Osteoblast (primary cell): ENCODE measurements at regions not wholly inside any gene's neighbourhood (a gene's known extent, or its start where the extent isn't known, plus 50 kb on each side); places are given as distances from the start of the nearest gene placed in this dataset.

Experiments
- DNase-seq: peaks from one replicate; pipeline ENCODE4 v3.0.0; 2011; ENCODE audit warnings: low spot score, mixed read lengths; ENCODE audit not compliant: insufficient read length; ENCODE audit errors: missing footprints
- H2AFZ ChIP-seq: 2 replicates; pipeline ENCODE4 v1.6.0; 2011; ENCODE audit warnings: mild to moderate bottlenecking, low read length
- H3K27ac ChIP-seq: 2 replicates; pipeline ENCODE4 v1.5.1; 2011; ENCODE audit warnings: mild to moderate bottlenecking, low read depth, low read length, moderate library complexity
- H3K27me3 ChIP-seq: 2 replicates; pipeline ENCODE4 v1.6.0; 2012; ENCODE audit warnings: mild to moderate bottlenecking, control low read depth, inconsistent platforms, low read length, moderate library complexity; ENCODE audit not compliant: insufficient read depth
- H3K36me3 ChIP-seq: 2 replicates; pipeline ENCODE4 v1.5.1; 2011; ENCODE audit warnings: mild to moderate bottlenecking, low read length, control low read depth, moderate library complexity; ENCODE audit not compliant: insufficient read depth
- H3K4me1 ChIP-seq: 2 replicates; pipeline ENCODE4 v1.5.1; 2011; ENCODE audit warnings: mild to moderate bottlenecking, low read length, control low read depth, moderate library complexity; ENCODE audit not compliant: insufficient read depth
- H3K4me2 ChIP-seq: 2 replicates; pipeline ENCODE4 v1.6.0; 2011; ENCODE audit warnings: mild to moderate bottlenecking, low read length; ENCODE audit not compliant: insufficient read depth
- H3K4me3 ChIP-seq: fragments of 200-600 bp; sonication (generic); 3 replicates; pipeline ENCODE4 v1.5.1; 2012; ENCODE audit warnings: mild to moderate bottlenecking, low read length, inconsistent platforms; ENCODE audit not compliant: insufficient read depth
- H3K79me2 ChIP-seq: 2 replicates; pipeline ENCODE4 v1.6.0; 2012; ENCODE audit warnings: mild to moderate bottlenecking, low read length, control low read depth, inconsistent platforms; ENCODE audit not compliant: insufficient read depth
- H3K9me3 ChIP-seq: 2 replicates; pipeline ENCODE4 v1.5.1; 2011; ENCODE audit warnings: low read depth, low read length, control low read depth
- H4K20me1 ChIP-seq: 2 replicates; pipeline ENCODE4 v1.6.0; 2012; ENCODE audit warnings: mild to moderate bottlenecking, low read length, control low read depth; ENCODE audit not compliant: insufficient read depth
- CTCF ChIP-seq: IDR thresholded peaks from 2 replicates; pipeline ENCODE4 v1.5.1; 2011; ENCODE audit warnings: mild to moderate bottlenecking, low read depth, low read length, moderate library complexity; ENCODE audit errors: extremely low read depth

GRCh38 chr12:29883941-29884554 lies 100.3 kb upstream of the TMTC1 start:
- H3K4me3 ChIP-seq = no peak overlapping the region
- H3K27ac ChIP-seq = no peak overlapping the region
- H3K9me3 ChIP-seq = no peaks in the 10 kb centered on the region
- no peak overlapping the region for H3K4me2 ChIP-seq
- no peak for DNase-seq
- H2AFZ ChIP-seq = no peak overlapping the region
- no peaks in the 10 kb centered on the region for H3K79me2 ChIP-seq
- H3K4me1 ChIP-seq = no peaks in the 10 kb centered on the region
- no peak for TF ChIP-seq CTCF
- H3K27me3 ChIP-seq = no peaks in the 10 kb centered on the region
- H3K36me3 ChIP-seq = no peaks in the 10 kb centered on the region
- H4K20me1 ChIP-seq = no peaks in the 10 kb centered on the region

- Histone ChIP-seq H4K20me1 (no peaks in the 10 kb centered on the region), H3K27ac (no peak overlapping the region), H3K27me3 (no peaks in the 10 kb centered on the region), H3K9me3 (no peaks in the 10 kb centered on the region), H3K4me3 (no peak overlapping the region), H3K4me2 (no peak overlapping the region), H3K79me2 (no peaks in the 10 kb centered on the region), H3K4me1 (no peaks in the 10 kb centered on the region), H3K36me3 (no peaks in the 10 kb centered on the region), H2AFZ (no peak overlapping the region)
- no peak for DNase-seq
- no peak for TF ChIP-seq CTCF
Observed at GRCh38 chr12:29883525-29883924, 99.8 kb upstream of the TMTC1 start.

- DNase-seq = no peak
- Histone ChIP-seq H3K4me2 (no peak overlapping the region), H3K27me3 (no peaks in the 10 kb centered on the region), H3K27ac (no peak overlapping the region), H2AFZ (no peak overlapping the region), H3K79me2 (no peaks in the 10 kb centered on the region), H4K20me1 (no peaks in the 10 kb centered on the region), H3K4me1 (no peaks in the 10 kb centered on the region), H3K4me3 (no peak overlapping the region), H3K36me3 (no peaks in the 10 kb centered on the region), H3K9me3 (no peaks in the 10 kb centered on the region)
- no peak for TF ChIP-seq CTCF
Observed at GRCh38 chr12:29882846-29883245, 99.1 kb upstream of the TMTC1 start.

GRCh38 chr12:29880987-29881386 lies 97.2 kb upstream of the TMTC1 start:
- Histone ChIP-seq H3K4me2 (no peak overlapping the region), H3K36me3 (no peaks in the 10 kb centered on the region), H4K20me1 (no peaks in the 10 kb centered on the region), H3K27me3 (no peaks in the 10 kb centered on the region), H3K4me3 (no peak overlapping the region), H3K4me1 (no peaks in the 10 kb centered on the region), H3K79me2 (no peaks in the 10 kb centered on the region), H3K9me3 (no peaks in the 10 kb centered on the region), H2AFZ (no peak overlapping the region), H3K27ac (no peak overlapping the region)
- DNase-seq = no peak
- no peak for TF ChIP-seq CTCF
